ENCODE measurements at regions not wholly inside any gene's neighbourhood (a gene's known extent, or its start where the extent isn't known, plus 50 kb on each side); places are given as distances from the start of the nearest gene placed in this dataset.

DNA sequence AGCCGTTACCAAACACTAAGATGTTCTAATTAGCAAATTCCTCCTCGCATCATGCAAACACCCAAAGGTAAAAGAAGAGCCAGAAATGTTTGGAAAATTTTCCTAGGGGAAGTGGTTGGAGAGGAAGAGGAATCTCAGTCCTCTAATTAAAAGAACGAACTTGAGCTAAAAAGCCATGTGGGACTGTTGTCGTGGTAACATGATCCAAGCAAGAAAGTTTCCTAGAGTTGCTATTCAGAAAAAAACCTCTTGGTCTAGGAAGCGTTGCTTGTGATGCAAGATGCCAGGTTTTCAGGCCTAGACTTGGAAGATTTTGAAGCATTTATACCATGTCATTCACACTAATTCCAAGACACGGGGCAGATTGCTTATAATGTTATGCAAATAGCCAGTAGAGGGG lies 106.8 kb upstream of the DOK5 start:
- H3K4me1 ChIP-seq: peaks cover 6% of the 10 kb centered on the region; the same call in 2 of the 3 replicates
- no peak overlapping the region for H3K27ac ChIP-seq
- 55% methylated on average over 6 of the region's 6 CpGs for WGBS (ENCODE audit: missing lambda C conversion rate)
- no peak overlapping the region for H3K4me3 ChIP-seq
- ATAC-seq: no peak
- DNase-seq (ENCODE audit: low read depth in 1 of 2, low spot score in 1 of 2): no peak
- TF ChIP-seq TP53 (CRISPR knock-in tag; IDR thresholded peaks at IDR 0.05): no peak
- no peak for TF ChIP-seq PBX3 (IDR thresholded peaks at IDR 0.05)
- TF ChIP-seq ZNF302 (CRISPR knock-in tag; IDR thresholded peaks at IDR 0.05): no peak
- TF ChIP-seq HEYL (CRISPR knock-in tag; IDR thresholded peaks at IDR 0.05): no peak
- no peak for TF ChIP-seq NR3C1 (IDR thresholded peaks at IDR 0.05)
- TF ChIP-seq RAD21 (conservative IDR thresholded peaks at IDR 0.05 in 1 of 2, IDR thresholded peaks at IDR 0.05 in 1 of 2): no peak
- no peak for TF ChIP-seq MAZ (IDR thresholded peaks at IDR 0.05; ENCODE audit: borderline replicate concordance, low read depth, low read length)
- TF ChIP-seq RFX5 (IDR thresholded peaks at IDR 0.05): no peak
- TF ChIP-seq SMC3 (IDR thresholded peaks at IDR 0.05): no peak
- TF ChIP-seq JUN (IDR thresholded peaks at IDR 0.05): no peak
- no peak for TF ChIP-seq MAFK (IDR thresholded peaks at IDR 0.05; ENCODE audit: partially characterized antibody)
- no peak for TF ChIP-seq GATA3 (IDR thresholded peaks at IDR 0.05; ENCODE audit: borderline replicate concordance)
- TF ChIP-seq EHF (CRISPR knock-in tag; IDR thresholded peaks at IDR 0.05): no peak
- TF ChIP-seq CHD2 (IDR thresholded peaks at IDR 0.05; ENCODE audit: low read length, partially characterized antibody): no peak
- TF ChIP-seq RARB (CRISPR knock-in tag; IDR thresholded peaks at IDR 0.05): no peak
- no peak for TF ChIP-seq RNF2 (IDR thresholded peaks at IDR 0.05; ENCODE audit: borderline replicate concordance, low read depth)
- TF ChIP-seq ESRRA (IDR thresholded peaks at IDR 0.05; ENCODE audit: borderline replicate concordance, low read length): no peak
- no peak for TF ChIP-seq POLR2A (IDR thresholded peaks at IDR 0.05; ENCODE audit: low read length)
- H3K9me3 ChIP-seq: no peaks in the 10 kb centered on the region
- ChIA-PET CTCF (no interaction called here), POLR2A (no interaction called here)
- no peak for FAIRE-seq
- H3K4me2 ChIP-seq: no peak overlapping the region

DNA sequence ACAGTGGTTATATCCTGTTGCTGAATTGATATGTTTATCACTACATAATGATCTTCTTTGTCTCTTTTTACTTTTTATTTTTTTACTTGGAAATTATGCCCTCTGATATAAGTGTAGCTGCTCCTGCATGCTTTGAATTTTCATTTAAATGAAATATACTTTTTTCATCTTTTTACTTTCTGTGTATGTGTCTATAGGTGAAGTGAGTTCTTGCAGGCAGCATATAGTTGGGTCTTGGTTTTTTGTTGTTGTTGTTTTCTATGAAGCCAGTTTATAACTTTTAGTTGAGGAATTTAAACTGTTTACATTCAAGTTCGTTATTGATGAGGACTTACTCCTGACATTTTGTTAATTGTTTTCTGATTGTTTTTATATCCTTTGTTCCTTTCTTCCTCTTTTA lies 103.1 kb upstream of the DOK5 start:
- ChIA-PET CTCF (no interaction called here), POLR2A (no interaction called here)
- Histone ChIP-seq H3K27ac (no peak overlapping the region), H3K9me3 (no peaks in the 10 kb centered on the region), H3K4me3 (no peak overlapping the region), H3K4me2 (no peak overlapping the region), H3K4me1 (no peaks in the 10 kb centered on the region)
- 9% methylated on average over 1 of the region's 1 CpG for WGBS (ENCODE audit: missing lambda C conversion rate)
- no peak for ATAC-seq
- TF ChIP-seq ESRRA (IDR thresholded peaks at IDR 0.05; ENCODE audit: borderline replicate concordance, low read length): no peak
- TF ChIP-seq BCL3 (IDR thresholded peaks at IDR 0.05): no peak
- no peak for TF ChIP-seq TFCP2L1 (CRISPR knock-in tag; IDR thresholded peaks at IDR 0.05)
- TF ChIP-seq, protein P1, sequence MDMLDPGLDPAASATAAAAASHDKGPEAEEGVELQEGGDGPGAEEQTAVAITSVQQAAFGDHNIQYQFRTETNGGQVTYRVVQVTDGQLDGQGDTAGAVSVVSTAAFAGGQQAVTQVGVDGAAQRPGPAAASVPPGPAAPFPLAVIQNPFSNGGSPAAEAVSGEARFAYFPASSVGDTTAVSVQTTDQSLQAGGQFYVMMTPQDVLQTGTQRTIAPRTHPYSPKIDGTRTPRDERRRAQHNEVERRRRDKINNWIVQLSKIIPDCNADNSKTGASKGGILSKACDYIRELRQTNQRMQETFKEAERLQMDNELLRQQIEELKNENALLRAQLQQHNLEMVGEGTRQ (IDR thresholded peaks at IDR 0.05): no peak
- no peak for TF ChIP-seq EHMT2 (IDR thresholded peaks at IDR 0.05; ENCODE audit: low read depth)
- no peak for TF ChIP-seq FOSL2 (IDR thresholded peaks at IDR 0.05)
- no peak for TF ChIP-seq FOSL2 (CRISPR knock-in tag; IDR thresholded peaks at IDR 0.05)
- TF ChIP-seq RAD21 (conservative IDR thresholded peaks at IDR 0.05 in 1 of 2, IDR thresholded peaks at IDR 0.05 in 1 of 2): no peak
- DNase-seq (ENCODE audit: low read depth in 1 of 2, low spot score in 1 of 2): no peak
- FAIRE-seq: no peak
